ENCODE measurements at regions not wholly inside any gene's neighbourhood (a gene's known extent, or its start where the extent isn't known, plus 50 kb on each side); places are given as distances from the start of the nearest gene placed in this dataset.

DNA sequence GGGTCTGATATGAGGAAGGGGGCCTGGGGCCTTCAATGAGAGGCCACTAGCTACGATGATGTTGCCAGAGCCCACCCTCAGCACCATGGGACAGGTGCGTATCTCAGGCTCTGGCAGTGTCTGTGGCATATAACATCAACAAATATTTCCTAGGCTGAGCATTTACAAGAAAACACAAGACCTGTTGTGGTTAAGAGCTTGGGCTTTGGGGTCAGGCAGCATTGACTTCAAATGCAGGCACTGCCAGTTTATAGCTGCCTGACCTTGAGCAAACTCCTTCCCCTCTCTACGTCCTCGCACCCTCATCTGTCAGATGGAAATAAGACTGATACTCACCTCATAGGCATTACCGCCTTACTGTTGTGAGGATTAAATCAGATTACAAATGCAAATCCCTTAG lies 156.0 kb downstream of the KATNAL1 start:
- no peak for DNase-seq (ENCODE audit: low read depth)
- H3K4me3 ChIP-seq (ENCODE audit: control insufficient read depth, low read depth, low read length), result no peak overlapping the region
- TF ChIP-seq CTCF (conservative IDR thresholded peaks at IDR 0.05; ENCODE audit: control insufficient read depth, insufficient read depth, low read depth, low read length), result no peak

DNA sequence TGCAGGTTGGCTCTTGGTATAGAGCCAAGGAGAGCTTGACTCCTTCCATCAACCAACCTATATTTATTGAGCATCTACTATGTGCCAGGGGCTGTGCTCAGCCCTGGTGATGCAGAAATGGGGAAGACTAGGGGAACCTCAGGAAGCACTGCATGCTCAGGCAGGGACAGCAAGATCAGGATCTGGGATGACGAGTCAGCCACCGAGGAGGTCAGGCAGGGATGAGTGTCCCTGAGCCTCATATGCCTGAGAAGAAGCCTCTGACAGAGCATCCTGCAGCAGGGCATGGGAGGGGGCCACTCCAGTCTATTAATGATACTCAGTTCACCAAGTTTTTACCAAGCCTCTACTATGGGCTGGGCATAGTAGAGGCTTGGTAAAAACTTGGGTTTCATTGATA lies 158.1 kb downstream of the KATNAL1 start:
- no peak overlapping the region for H3K4me3 ChIP-seq (ENCODE audit: control insufficient read depth, low read depth, low read length)
- no peak for DNase-seq (ENCODE audit: low read depth)
- TF ChIP-seq CTCF (conservative IDR thresholded peaks at IDR 0.05; ENCODE audit: control insufficient read depth, insufficient read depth, low read depth, low read length), result no peak

- no peak for DNase-seq (ENCODE audit: low read depth)
Observed at GRCh38 chr13:30148786-30149185, 158.6 kb downstream of the KATNAL1 start.

GRCh38 chr13:30148171-30148754 lies 159.1 kb downstream of the KATNAL1 start:
- TF ChIP-seq CTCF (conservative IDR thresholded peaks at IDR 0.05; ENCODE audit: control insufficient read depth, insufficient read depth, low read depth, low read length), result no peak
- H3K4me3 ChIP-seq (ENCODE audit: control insufficient read depth, low read depth, low read length), result no peak overlapping the region
- DNase-seq (ENCODE audit: low read depth), result no peak

More at GRCh38 chr13:30148786-30149185, 158.6 kb downstream of the KATNAL1 start:
- H3K4me3 ChIP-seq (ENCODE audit: control insufficient read depth, low read depth, low read length), result no peak overlapping the region
- no peak for TF ChIP-seq CTCF (conservative IDR thresholded peaks at IDR 0.05; ENCODE audit: control insufficient read depth, insufficient read depth, low read depth, low read length)

GRCh38 chr13:30147421-30147820 lies 159.9 kb downstream of the KATNAL1 start:
- DNase-seq (ENCODE audit: low read depth), result no peak
- no peak overlapping the region for H3K4me3 ChIP-seq (ENCODE audit: control insufficient read depth, low read depth, low read length)
- no peak for TF ChIP-seq CTCF (conservative IDR thresholded peaks at IDR 0.05; ENCODE audit: control insufficient read depth, insufficient read depth, low read depth, low read length)

- no peak for DNase-seq (ENCODE audit: low read depth)
- TF ChIP-seq CTCF (conservative IDR thresholded peaks at IDR 0.05; ENCODE audit: control insufficient read depth, insufficient read depth, low read depth, low read length), result no peak
- no peak overlapping the region for H3K4me3 ChIP-seq (ENCODE audit: control insufficient read depth, low read depth, low read length)
Observed at GRCh38 chr13:30147015-30147414, 160.3 kb downstream of the KATNAL1 start.
